Posterior cingulate gyrus (tissue), 11 donors: ENCODE measurements at regions not wholly inside any gene's neighbourhood (a gene's known extent, or its start where the extent isn't known, plus 50 kb on each side); places are given as distances from the start of the nearest gene placed in this dataset.
"Not testable (repeated sequence)": the region's sequence is repeated elsewhere in the genome, so short reads cannot be mapped to it uniquely, and the experiment has no call there.

Experiments used
- DNase-seq, 10 donors: peaks; one replicate each; pipeline versions ENCODE4 v3.0.0 to v3.0.0-alpha.2; 2020 to 2021; ENCODE audit warnings: mixed read lengths in 3 of 10
- intact Hi-C: fragments of 100-400 bp; cut with DNase I; formaldehyde crosslinking; loops from one replicate; pipeline ENCODE4 v1.15.1; 2023

DNA sequence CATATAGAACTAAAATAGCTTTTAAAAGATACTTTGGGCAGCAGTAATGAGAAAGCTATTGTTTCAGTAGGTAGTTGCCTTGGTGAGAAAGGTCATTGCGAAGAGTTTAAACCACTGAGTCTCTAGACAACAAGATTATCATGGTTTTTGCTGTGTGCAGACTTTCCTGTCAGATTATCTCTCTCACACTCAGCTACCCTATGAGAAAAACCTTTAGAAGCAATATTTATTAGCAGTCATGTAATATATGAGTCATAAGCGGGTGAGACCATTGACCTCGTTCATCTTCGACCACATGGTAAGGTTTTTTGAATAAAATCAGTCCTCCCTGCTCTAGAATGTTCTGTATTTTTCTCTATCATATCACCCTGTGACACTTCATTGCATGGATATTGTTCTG lies 59.9 kb downstream of the GPR65 start:
- intact Hi-C loops, result no loop called here

DNA sequence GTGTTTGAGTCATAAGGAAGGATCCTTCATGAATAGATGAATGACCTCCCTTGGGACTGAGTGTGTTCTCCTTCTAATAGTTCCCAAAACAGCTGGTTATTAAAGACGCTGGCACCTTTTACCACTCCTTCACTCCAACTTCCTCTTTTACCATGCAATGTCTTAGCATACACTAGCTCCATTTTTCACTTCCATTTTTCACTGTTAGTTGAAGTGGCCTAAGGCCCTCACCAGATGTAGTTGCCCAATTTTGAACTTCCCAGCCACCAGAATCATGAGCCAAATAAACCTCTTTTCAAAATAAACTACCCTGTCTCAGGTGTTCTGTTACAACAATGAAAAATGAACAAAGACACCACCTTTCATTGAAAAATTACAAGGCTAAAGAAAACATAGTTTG lies 64.7 kb downstream of the GPR65 start:
- intact Hi-C loops, result no loop called here
- DNase-seq, result no peak

More for the DNA sequence above, 59.9 kb downstream of the GPR65 start:
- no peak for DNase-seq

DNA sequence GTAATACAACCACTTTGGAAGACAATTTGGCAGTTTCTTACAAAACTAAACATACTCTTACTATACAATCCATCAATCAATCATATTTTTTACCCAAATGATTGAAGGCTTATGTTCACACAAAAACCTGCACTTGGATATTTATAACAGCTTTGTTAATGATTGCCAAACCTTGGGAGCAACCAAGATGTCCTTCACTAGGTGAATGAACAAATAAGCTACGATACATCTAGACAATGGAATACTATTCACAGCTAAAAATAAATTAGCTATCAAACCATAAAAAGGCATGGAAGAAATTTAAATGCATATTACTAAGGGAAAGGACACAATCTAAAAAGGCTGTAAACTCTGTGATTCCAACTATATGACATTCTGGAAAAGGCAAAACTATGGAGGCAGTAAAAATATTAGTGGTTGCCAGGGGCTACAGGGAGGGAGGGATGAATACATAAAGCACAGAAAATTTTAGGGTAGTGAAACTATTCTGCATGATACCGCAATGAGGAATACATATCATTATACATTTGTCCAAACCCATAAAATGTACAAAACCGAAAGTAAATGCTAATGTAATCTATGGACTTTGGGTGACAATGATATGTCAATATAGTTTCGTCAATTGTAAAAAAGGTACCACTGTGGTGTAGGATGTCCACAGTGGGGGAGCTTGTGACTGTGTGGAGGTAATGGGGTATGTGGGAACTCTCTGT lies 70.5 kb downstream of the GPR65 start:
- intact Hi-C loops, result no loop called here
- no peak for DNase-seq

DNA sequence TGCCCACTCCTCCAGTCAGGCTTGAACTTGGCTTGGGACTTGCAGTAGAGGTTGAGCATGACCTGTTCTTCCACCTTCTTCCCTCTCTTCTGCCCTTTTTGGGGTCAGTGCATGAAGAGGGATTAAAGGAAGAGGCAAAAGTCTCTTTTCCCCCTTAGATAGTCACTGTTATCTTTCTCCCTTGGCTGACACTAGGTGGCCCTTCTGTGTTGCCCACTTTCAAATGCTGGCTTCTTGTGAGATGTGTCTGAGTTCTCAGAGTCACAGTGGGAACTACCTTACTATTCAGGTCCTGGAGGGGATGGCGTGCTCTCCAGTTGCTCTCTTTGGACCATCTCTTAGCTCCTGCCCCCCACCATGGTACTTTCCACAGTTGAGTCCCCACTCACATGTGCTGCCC lies 73.6 kb downstream of the GPR65 start:
- DNase-seq, result no peak
- intact Hi-C loops, result no loop called here

DNA sequence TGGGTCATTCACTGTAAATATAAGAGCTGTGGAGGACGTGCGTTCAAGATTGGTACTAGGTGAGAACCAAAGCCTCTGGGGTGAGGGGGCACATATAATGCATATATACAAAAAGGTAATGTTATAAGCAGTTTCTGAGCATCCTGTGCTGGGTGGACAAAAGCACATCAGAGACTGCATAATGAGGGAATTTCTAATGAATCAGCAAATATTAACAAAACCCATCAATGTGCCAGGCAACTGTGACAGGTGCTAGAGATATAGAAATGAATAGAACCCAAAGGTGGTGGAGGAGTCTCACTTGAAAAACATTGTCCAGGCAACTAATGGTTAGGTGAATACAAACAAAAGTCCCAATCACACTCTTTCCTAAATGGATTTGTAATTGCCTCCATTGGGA lies 74.7 kb downstream of the GPR65 start:
- no peak for DNase-seq
- intact Hi-C loops, result no loop called here

DNA sequence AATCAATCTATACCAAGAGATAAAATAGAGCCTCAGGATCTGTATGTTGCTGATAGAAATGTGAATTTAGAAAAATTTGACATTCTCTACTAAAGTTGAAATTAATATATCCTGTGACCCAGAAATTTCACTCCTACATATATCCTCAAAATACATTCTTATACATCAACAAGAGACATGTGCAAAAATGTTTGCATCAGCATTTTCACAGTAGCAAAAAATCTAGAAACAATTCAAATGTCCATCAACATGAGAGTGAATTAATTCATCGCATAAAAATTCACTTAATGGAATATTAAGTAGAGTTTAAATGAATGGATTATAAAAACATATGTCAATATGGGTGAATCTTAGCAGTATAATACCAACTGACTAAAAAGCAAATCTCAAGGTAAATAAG lies 80.8 kb downstream of the GPR65 start:
- DNase-seq, result no peak
- intact Hi-C loops, result no loop called here

GRCh38 chr14:88089445-88089844 lies 84.5 kb downstream of the GPR65 start:
- intact Hi-C loops, result no loop called here
- DNase-seq, result no peak

GRCh38 chr14:88092529-88092928 lies 87.6 kb downstream of the GPR65 start:
- intact Hi-C loops, result no loop called here

GRCh38 chr14:88095791-88096190 lies 90.9 kb downstream of the GPR65 start:
- no peak for DNase-seq

More at GRCh38 chr14:88092529-88092928, 87.6 kb downstream of the GPR65 start:
- no peak for DNase-seq

GRCh38 chr14:88098163-88098562 lies 93.2 kb downstream of the GPR65 start:
- no peak for DNase-seq
- intact Hi-C loops, result no loop called here

More at GRCh38 chr14:88095791-88096190, 90.9 kb downstream of the GPR65 start:
- intact Hi-C loops, result no loop called here

GRCh38 chr14:88104710-88105109 lies 99.8 kb downstream of the GPR65 start:
- DNase-seq, result no peak
- intact Hi-C loops, result no loop called here

DNA sequence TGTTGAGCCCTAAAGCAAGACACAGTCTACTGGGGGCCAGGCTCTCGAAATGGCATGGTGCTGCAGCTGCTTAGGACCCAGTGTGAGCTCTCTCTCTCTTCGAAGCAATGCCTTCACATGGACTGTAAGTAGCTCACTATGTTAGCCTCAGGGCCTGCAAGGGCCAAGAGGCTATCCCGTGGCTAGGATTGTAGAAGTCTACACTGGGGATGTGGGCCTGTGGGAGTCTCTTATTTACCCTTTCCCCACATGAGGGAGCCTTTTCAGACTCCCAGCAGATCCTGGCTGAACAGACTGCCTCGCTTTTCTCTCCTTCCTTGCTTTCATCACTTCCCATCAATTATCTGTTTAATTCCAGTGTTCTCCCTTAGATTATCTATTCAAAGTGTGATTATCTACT lies 101.4 kb downstream of the GPR65 start:
- no peak for DNase-seq
- intact Hi-C loops, result no loop called here

- DNase-seq, intact Hi-C loops: not testable (repeated sequence)
These were observed 122.7 kb downstream of the GPR65 start for GRCh38 chr14:88127669-88128068.

- intact Hi-C loops, result no loop called here
- DNase-seq, result no peak
These were observed 123.9 kb downstream of the GPR65 start for GRCh38 chr14:88128816-88129215.

DNA sequence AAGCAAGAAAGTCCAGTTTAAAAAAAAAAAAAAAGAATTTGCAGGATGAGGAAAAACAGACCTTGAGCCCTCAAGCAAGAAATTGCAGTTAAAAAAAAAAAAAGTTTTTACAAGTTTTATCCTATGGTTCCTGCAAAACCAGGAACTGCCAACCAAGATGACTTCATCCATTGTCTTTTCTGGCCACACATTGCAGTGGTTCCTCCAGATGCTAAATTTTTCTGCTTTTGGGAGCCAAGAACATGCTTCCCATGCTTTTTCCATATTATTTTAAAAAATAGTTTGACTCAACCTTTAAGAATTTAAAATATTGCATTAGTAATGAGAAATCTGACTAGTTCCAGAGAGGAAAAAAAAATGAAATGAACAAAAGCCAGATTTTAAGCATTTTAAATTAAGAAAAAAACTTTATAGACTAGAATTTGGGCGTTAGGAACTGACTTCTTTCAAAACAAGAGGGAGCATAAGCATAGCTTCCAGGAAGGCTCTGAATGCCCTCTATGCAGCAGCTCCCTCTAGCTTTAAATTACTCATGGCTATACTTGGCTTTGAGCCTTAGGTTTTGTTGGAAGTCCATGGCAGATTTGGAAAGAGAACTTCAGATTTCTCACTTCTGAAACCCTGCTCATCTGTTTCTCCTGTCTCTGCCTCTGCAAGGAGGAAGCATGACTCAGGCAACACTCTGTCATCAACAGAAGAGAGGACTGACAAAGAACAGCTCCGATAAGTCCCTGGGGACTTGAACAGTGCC lies 124.5 kb downstream of the GPR65 start:
- peak in 1 of 10 donors; percentile 7 for DNase-seq
- intact Hi-C loops, result no loop called here

- intact Hi-C loops, result no loop called here
- DNase-seq, result no peak
These were observed 125.1 kb downstream of the GPR65 start for GRCh38 chr14:88130057-88130432.
